ENCODE measurements at regions not wholly inside any gene's neighbourhood (a gene's known extent, or its start where the extent isn't known, plus 50 kb on each side); places are given as distances from the start of the nearest gene placed in this dataset.

GRCh38 chr3:178001670-178002101, 534.5 kb upstream of the KCNMB2 start:
- no peak for DNase-seq (ENCODE audit: low read depth)

GRCh38 chr3:178002113-178002512, 534.1 kb upstream of the KCNMB2 start:
- H3K27me3 ChIP-seq (ENCODE audit: control insufficient read depth, insufficient read depth, low read length): no peaks in the 10 kb centered on the region
- no peak for FAIRE-seq
- DNase-seq (ENCODE audit: low read depth): no peak
- H3K4me3 ChIP-seq (ENCODE audit: low read depth, low read length): no peak overlapping the region
- no peaks in the 10 kb centered on the region for H3K36me3 ChIP-seq (ENCODE audit: control insufficient read depth, insufficient read depth, low read length)
- no peak for TF ChIP-seq CTCF (IDR thresholded peaks at IDR 0.05; ENCODE audit: insufficient read depth, low read length, severe bottlenecking)

More at GRCh38 chr3:178001670-178002101, 534.5 kb upstream of the KCNMB2 start:
- FAIRE-seq: no peak
- no peaks in the 10 kb centered on the region for H3K27me3 ChIP-seq (ENCODE audit: control insufficient read depth, insufficient read depth, low read length)
- TF ChIP-seq CTCF (IDR thresholded peaks at IDR 0.05; ENCODE audit: insufficient read depth, low read length, severe bottlenecking): no peak
- H3K36me3 ChIP-seq (ENCODE audit: control insufficient read depth, insufficient read depth, low read length): no peaks in the 10 kb centered on the region
- H3K4me3 ChIP-seq (ENCODE audit: low read depth, low read length): no peak overlapping the region

- no peak for FAIRE-seq
- H3K36me3 ChIP-seq (ENCODE audit: control insufficient read depth, insufficient read depth, low read length): no peaks in the 10 kb centered on the region
- TF ChIP-seq CTCF (IDR thresholded peaks at IDR 0.05; ENCODE audit: insufficient read depth, low read length, severe bottlenecking): no peak
- DNase-seq (ENCODE audit: low read depth): peak; percentile 40
- H3K4me3 ChIP-seq (ENCODE audit: low read depth, low read length): no peak overlapping the region
- H3K27me3 ChIP-seq (ENCODE audit: control insufficient read depth, insufficient read depth, low read length): no peaks in the 10 kb centered on the region
These were observed 532.5 kb upstream of the KCNMB2 start for GRCh38 chr3:178003756-178004155.

- H3K4me3 ChIP-seq (ENCODE audit: low read depth, low read length): no peak overlapping the region
- no peak for TF ChIP-seq CTCF (IDR thresholded peaks at IDR 0.05; ENCODE audit: insufficient read depth, low read length, severe bottlenecking)
- no peak for DNase-seq (ENCODE audit: low read depth)
- no peaks in the 10 kb centered on the region for H3K36me3 ChIP-seq (ENCODE audit: control insufficient read depth, insufficient read depth, low read length)
- no peak for FAIRE-seq
- H3K27me3 ChIP-seq (ENCODE audit: control insufficient read depth, insufficient read depth, low read length): no peaks in the 10 kb centered on the region
These were observed 530.3 kb upstream of the KCNMB2 start for GRCh38 chr3:178005961-178006360.

- TF ChIP-seq CTCF (IDR thresholded peaks at IDR 0.05; ENCODE audit: insufficient read depth, low read length, severe bottlenecking): no peak
- Histone ChIP-seq H3K36me3 (ENCODE audit: control insufficient read depth, insufficient read depth, low read length) (no peaks in the 10 kb centered on the region), H3K4me3 (ENCODE audit: low read depth, low read length) (no peak overlapping the region), H3K27me3 (ENCODE audit: control insufficient read depth, insufficient read depth, low read length) (no peaks in the 10 kb centered on the region)
- no peak for DNase-seq (ENCODE audit: low read depth)
- FAIRE-seq: no peak
These were observed 525.9 kb upstream of the KCNMB2 start for GRCh38 chr3:178010306-178010705.

GRCh38 chr3:178019645-178020044, 516.6 kb upstream of the KCNMB2 start:
- DNase-seq (ENCODE audit: low read depth): no peak
- no peaks in the 10 kb centered on the region for H3K36me3 ChIP-seq (ENCODE audit: control insufficient read depth, insufficient read depth, low read length)
- H3K4me3 ChIP-seq (ENCODE audit: low read depth, low read length): no peak overlapping the region
- FAIRE-seq: no peak
- no peaks in the 10 kb centered on the region for H3K27me3 ChIP-seq (ENCODE audit: control insufficient read depth, insufficient read depth, low read length)
- TF ChIP-seq CTCF (IDR thresholded peaks at IDR 0.05; ENCODE audit: insufficient read depth, low read length, severe bottlenecking): no peak
